Endothelial cell of umbilical vein (primary cell): ENCODE measurements at regions not wholly inside any gene's neighbourhood (a gene's known extent, or its start where the extent isn't known, plus 50 kb on each side); places are given as distances from the start of the nearest gene placed in this dataset.

Source experiments
- BruUV-seq: library from RNA; stranded (reverse); fragments of 400-500 nt; replicated peaks from 2 replicates; lab custom pipeline; 2021; lab: Mats Ljungman, UMichigan
- CTCF ChIA-PET: fragments of 300-600, 350-600 bp; sonication (Branson Sonifier 250); formaldehyde crosslinking; loops from one replicate; lab custom pipeline; 2021; ENCODE audit warnings: antibody characterized with exemption, inconsistent platforms; lab: Charles Lee
- POLR2A ChIA-PET: fragments of 300-600, 350-600 bp; sonication (Branson Sonifier 250); formaldehyde crosslinking; loops from one replicate; lab custom pipeline; 2021; ENCODE audit warnings: antibody characterized with exemption, inconsistent platforms; lab: Charles Lee
- DNase-seq: peaks from one replicate; pipeline ENCODE4 v3.0.0-alpha.2; 2011; ENCODE audit warnings: low read depth, low spot score
- FAIRE-seq: peaks from 2 replicates; lab custom pipeline; 2011; peaks lifted over from hg19 to GRCh38; lab: Jason Lieb, UNC
- H2AFZ ChIP-seq: 2 replicates; pipeline ENCODE4 v1.6.0; 2012; ENCODE audit warnings: low read depth, low read length, control low read depth, inconsistent platforms
- H3K27ac ChIP-seq: 2 replicates; pipeline ENCODE4 v1.5.1; 2011; ENCODE audit warnings: low read depth, mild to moderate bottlenecking, control low read depth, low read length, moderate library complexity; ENCODE audit not compliant: insufficient read depth
- H3K27me3 ChIP-seq, 2 experiments: 2 replicates each; pipeline versions ENCODE4 v1.6.0 to v1.6.1; 2011; ENCODE audit warnings: low read length in 2 of 2, mixed read lengths in 1 of 2; ENCODE audit not compliant: control insufficient read depth in 2 of 2, insufficient read depth in 2 of 2
- H3K36me3 ChIP-seq, 2 experiments: 2 replicates in 1 of 2; 3 replicates in 1 of 2; pipeline ENCODE4 v1.5.1; 2011; ENCODE audit warnings: low read length in 2 of 2, mild to moderate bottlenecking in 1 of 2, moderate library complexity in 1 of 2; ENCODE audit not compliant: control insufficient read depth in 2 of 2, insufficient read depth in 2 of 2; ENCODE audit errors: extremely low read depth in 1 of 2
- H3K4me1 ChIP-seq: 3 replicates; pipeline ENCODE4 v1.5.1; 2011; ENCODE audit warnings: mild to moderate bottlenecking, low read length; ENCODE audit not compliant: control insufficient read depth, insufficient read depth; ENCODE audit errors: extremely low read depth
- H3K4me2 ChIP-seq: 2 replicates; pipeline ENCODE4 v1.6.1; 2011; ENCODE audit warnings: low read length, control low read depth, mixed read lengths; ENCODE audit not compliant: insufficient read depth
- H3K4me3 ChIP-seq, 3 experiments: fragments of 200-600 bp in 1 of 3; sonication (generic), shearing (Covaris generic) in 1 of 3; replicated peaks in 1 of 3; 2 replicates each; pipeline ENCODE4 v1.5.1; 2011 to 2016; ENCODE audit warnings: control low read depth in 3 of 3, low read length in 3 of 3, mild to moderate bottlenecking in 2 of 3, inconsistent platforms in 1 of 3, low read depth in 1 of 3, moderate library complexity in 1 of 3; ENCODE audit not compliant: insufficient read depth in 1 of 3
- H3K79me2 ChIP-seq: 2 replicates; pipeline ENCODE4 v1.6.0; 2012; ENCODE audit warnings: low read length, inconsistent platforms; ENCODE audit not compliant: control insufficient read depth, insufficient read depth
- H3K9ac ChIP-seq: replicated peaks from 2 replicates; pipeline ENCODE3; 2011; ENCODE audit warnings: low read length, control low read depth; ENCODE audit not compliant: insufficient read depth; ENCODE audit errors: extremely low read depth
- H3K9me1 ChIP-seq: replicated peaks from 3 replicates; pipeline ENCODE4 v1.6.0; 2011; ENCODE audit warnings: mild to moderate bottlenecking, low read length; ENCODE audit not compliant: control insufficient read depth, insufficient read depth; ENCODE audit errors: extremely low read depth
- H3K9me3 ChIP-seq: replicated peaks from 2 replicates; pipeline ENCODE4 v1.5.1; 2012; ENCODE audit warnings: low read length, inconsistent platforms; ENCODE audit not compliant: control insufficient read depth, insufficient read depth
- H4K20me1 ChIP-seq: replicated peaks from 2 replicates; pipeline ENCODE3; 2011; ENCODE audit warnings: mild to moderate bottlenecking, low read length; ENCODE audit not compliant: control insufficient read depth, insufficient read depth; ENCODE audit errors: extremely low read depth
- EZH2 ChIP-seq: IDR thresholded peaks from 2 replicates; pipeline ENCODE4 v1.6.1; 2012; ENCODE audit warnings: borderline replicate concordance, low read depth, mild to moderate bottlenecking, moderate library complexity, low read length, inconsistent platforms; ENCODE audit not compliant: severe bottlenecking
- FOS ChIP-seq: IDR thresholded peaks from 2 replicates; pipeline ENCODE4 v1.6.1; 2011; ENCODE audit warnings: mild to moderate bottlenecking, low read length, moderate library complexity, borderline replicate concordance; ENCODE audit not compliant: insufficient read depth
- GATA2 ChIP-seq: IDR thresholded peaks from 2 replicates; pipeline ENCODE4 v1.7.0; 2011; ENCODE audit warnings: low read depth, mild to moderate bottlenecking, moderate library complexity, mixed read lengths, low read length; ENCODE audit not compliant: insufficient read length, insufficient read depth
- JUN ChIP-seq: IDR thresholded peaks from 2 replicates; pipeline ENCODE4 v1.6.1; 2011; ENCODE audit warnings: borderline replicate concordance, low read depth; ENCODE audit not compliant: insufficient read length, insufficient read depth
- MYC ChIP-seq: IDR thresholded peaks from one replicate; pipeline ENCODE4 v1.6.1; 2011; ENCODE audit warnings: mild to moderate bottlenecking, low read depth, low read length
- POLR2A ChIP-seq: IDR thresholded peaks from 2 replicates; pipeline ENCODE4 v1.6.1; 2012; ENCODE audit warnings: low read depth, mild to moderate bottlenecking, control low read depth, low read length
- POLR2AphosphoS5 ChIP-seq: IDR thresholded peaks from 2 replicates; pipeline ENCODE4 v1.6.1; 2012; ENCODE audit warnings: low read depth, mild to moderate bottlenecking, control low read depth, low read length, moderate library complexity; ENCODE audit not compliant: insufficient read depth
- dilution Hi-C: fragments of 300-500 bp; cut with MboI; formaldehyde crosslinking; loops from one replicate; pipeline ENCODE4 v1.15.0; 2019; ENCODE audit warnings: low sequenced_read_pairs; ENCODE audit not compliant: extremely low pct_ligation_motif_present
- intact Hi-C: fragments of 100-400 bp; cut with micrococcal nuclease; formaldehyde crosslinking; loops from one replicate; pipeline ENCODE4 v1.10.0; 2022
- TF ChIP-seq, protein P1 (sequence below): IDR thresholded peaks from 2 replicates; pipeline ENCODE4 v1.6.1; 2011; ENCODE audit not compliant: insufficient read depth, insufficient read length
- TF ChIP-seq, protein P2 (sequence below), 2 donors: IDR thresholded peaks; 1 replicate in 1 of 2; 2 replicates in 1 of 2; pipeline ENCODE4 v1.5.1; 2011; ENCODE audit warnings: low read length in 2 of 2, mild to moderate bottlenecking in 2 of 2, moderate library complexity in 2 of 2, control low read depth in 1 of 2, inconsistent platforms in 1 of 2, low read depth in 1 of 2; ENCODE audit not compliant: insufficient read depth in 1 of 2; ENCODE audit errors: extremely low read depth in 1 of 2

- Histone ChIP-seq H3K36me3 (no peaks in the 10 kb centered on the region), H3K27ac (no peak overlapping the region), H3K4me1 (no peaks in the 10 kb centered on the region), H3K79me2 (no peaks in the 10 kb centered on the region), H2AFZ (no peak overlapping the region), H3K4me3 (no peak overlapping the region), H3K9me3 (peaks cover 2% of the 10 kb centered on the region), H3K4me2 (no peak overlapping the region), H3K9me1 (no peaks in the 10 kb centered on the region), H3K27me3 (no peaks in the 10 kb centered on the region), H4K20me1 (no peaks in the 10 kb centered on the region), H3K9ac (no peak overlapping the region)
- intact Hi-C loops (no loop called here), dilution Hi-C loops (no loop called here)
- no TSS peak for BruUV-seq
- DNase-seq (no peak), FAIRE-seq (no peak)
- ChIA-PET POLR2A (no interaction called here), CTCF (no interaction called here)
- no peak for TF ChIP-seq JUN
- no peak for TF ChIP-seq GATA2
- TF ChIP-seq, protein P1, sequence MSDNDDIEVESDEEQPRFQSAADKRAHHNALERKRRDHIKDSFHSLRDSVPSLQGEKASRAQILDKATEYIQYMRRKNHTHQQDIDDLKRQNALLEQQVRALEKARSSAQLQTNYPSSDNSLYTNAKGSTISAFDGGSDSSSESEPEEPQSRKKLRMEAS, result no peak
- TF ChIP-seq, protein P2, sequence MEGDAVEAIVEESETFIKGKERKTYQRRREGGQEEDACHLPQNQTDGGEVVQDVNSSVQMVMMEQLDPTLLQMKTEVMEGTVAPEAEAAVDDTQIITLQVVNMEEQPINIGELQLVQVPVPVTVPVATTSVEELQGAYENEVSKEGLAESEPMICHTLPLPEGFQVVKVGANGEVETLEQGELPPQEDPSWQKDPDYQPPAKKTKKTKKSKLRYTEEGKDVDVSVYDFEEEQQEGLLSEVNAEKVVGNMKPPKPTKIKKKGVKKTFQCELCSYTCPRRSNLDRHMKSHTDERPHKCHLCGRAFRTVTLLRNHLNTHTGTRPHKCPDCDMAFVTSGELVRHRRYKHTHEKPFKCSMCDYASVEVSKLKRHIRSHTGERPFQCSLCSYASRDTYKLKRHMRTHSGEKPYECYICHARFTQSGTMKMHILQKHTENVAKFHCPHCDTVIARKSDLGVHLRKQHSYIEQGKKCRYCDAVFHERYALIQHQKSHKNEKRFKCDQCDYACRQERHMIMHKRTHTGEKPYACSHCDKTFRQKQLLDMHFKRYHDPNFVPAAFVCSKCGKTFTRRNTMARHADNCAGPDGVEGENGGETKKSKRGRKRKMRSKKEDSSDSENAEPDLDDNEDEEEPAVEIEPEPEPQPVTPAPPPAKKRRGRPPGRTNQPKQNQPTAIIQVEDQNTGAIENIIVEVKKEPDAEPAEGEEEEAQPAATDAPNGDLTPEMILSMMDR (IDR thresholded peaks at IDR 0.05; ENCODE audit: extremely low read depth in 1 of 2, insufficient read depth in 1 of 2, low read depth in 1 of 2, low read length in 2 of 2), result no peak
- TF ChIP-seq POLR2AphosphoS5, result no peak
- no peak for TF ChIP-seq FOS
- TF ChIP-seq POLR2A, result no peak
- TF ChIP-seq EZH2, result no peak
- no peak for TF ChIP-seq MYC
These were observed 477.5 kb upstream of the MYT1L start for GRCh38 chr2:2808551-2809058.
